ENCODE measurements at regions not wholly inside any gene's neighbourhood (a gene's known extent, or its start where the extent isn't known, plus 50 kb on each side); places are given as distances from the start of the nearest gene placed in this dataset.

DNA sequence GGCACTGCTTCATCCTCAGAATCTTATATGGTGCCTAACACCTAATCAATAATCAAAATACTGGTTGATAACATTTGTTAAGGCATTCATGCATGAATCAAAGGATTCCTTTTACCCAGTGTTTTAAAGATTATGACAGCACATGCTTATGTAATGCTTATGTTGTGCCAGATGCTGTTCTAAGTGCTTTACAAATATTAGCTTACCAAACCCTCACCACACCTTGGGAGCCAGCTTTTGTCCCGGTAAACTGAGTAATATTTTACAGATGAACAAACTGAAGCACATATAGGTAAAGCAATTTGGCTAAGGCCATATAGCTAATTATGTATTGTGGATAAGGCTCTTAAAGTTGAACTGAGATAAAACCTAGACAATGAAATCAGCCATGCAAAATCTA lies 209.2 kb downstream of the ALX1 start:
- DNase-seq (ENCODE audit: low read depth): no peak
- H3K4me3 ChIP-seq (ENCODE audit: low read depth, low read length): no peak overlapping the region

DNA sequence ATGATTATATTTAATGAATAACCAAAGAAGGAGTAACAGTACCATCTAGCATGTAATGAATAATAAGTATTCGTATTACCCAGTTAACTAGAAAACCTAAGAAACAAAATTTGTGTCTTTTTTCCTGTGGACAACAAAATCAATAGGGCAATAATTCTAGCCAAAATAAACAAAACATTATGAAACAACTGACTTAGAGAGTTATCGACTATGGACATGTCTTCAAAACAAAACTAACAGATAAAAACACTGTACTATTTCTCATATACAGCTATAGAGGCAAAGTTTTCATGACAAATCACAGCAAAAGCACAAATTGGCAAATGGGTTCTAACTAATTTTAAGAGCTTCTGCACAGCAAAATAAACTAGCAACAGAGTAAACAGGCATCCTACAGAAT lies 224.1 kb downstream of the ALX1 start:
- no peak for DNase-seq (ENCODE audit: low read depth)
- no peak overlapping the region for H3K4me3 ChIP-seq (ENCODE audit: low read depth, low read length)

DNA sequence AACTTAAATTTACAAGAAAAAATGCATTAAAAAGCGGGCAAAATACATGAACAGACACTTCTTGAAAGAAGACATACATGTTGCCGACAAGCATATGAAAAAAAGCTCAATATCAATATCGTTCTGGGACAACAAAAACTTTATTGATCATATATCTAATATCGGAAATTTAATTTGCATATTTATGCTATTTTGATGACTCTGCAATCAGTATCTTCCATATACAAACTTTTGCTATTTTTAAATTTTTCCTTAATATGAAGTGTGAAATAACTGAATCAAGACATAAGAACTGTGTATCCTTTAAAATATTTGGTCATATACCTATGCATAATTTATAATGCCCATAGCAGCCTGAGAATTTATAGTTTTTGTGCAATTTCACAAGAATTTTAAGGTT lies 224.6 kb downstream of the ALX1 start:
- no peak for DNase-seq (ENCODE audit: low read depth)
- H3K4me3 ChIP-seq (ENCODE audit: low read depth, low read length): no peak overlapping the region

DNA sequence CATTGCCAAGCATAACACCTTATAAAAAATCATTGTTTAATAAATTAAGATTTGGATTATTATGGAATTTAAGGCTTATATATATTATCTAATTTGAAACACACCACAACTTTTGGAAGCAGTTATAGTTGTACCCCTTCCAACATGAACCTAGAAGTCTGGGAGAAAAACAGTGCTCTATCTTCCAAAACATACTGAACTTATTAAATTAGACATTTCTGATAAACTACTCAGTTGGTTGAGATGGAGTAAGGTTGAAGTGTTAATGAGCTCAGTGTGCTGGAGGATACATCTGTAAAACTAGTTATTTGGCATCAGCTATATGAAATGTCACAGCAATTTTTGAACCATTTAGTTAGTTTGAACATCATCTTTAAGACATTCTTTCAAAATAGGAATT lies 227.4 kb downstream of the ALX1 start:
- no peak for DNase-seq (ENCODE audit: low read depth)

DNA sequence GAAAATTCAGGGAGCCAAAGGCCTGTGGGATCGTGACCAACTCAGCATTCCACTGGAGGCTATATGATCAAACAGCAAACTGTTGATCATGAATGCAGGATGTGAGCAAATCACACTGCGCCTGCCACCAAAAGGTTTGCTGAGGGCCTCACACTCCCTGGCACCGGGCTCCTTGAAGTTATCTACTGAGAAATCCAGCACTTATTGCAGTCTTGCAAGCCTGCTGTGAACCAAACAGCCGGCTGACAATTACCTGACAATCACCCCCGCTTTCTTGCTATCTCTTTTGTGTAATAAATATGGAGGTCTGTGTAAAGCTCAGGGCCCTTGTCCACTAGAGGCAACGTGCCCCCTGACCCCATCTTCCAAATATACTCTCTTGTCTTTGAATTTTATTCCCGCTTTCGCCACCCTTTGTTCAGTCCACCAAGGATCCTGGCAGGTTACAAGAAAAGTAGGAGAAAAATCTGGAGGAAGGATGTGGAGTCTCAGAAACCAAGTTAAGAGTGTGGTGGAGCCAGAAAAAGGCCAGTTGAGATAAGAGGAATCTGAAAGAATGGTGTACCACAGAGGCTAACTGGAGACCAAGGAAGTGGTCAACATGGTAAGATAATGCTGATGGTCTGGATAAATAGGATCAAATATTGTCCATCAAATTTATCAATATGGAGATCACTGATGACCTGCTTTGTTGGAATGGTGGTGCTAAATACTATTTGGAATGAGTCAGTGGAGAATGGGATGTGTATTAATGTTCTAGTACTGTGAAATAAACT lies 229.2 kb downstream of the ALX1 start:
- H3K4me3 ChIP-seq (ENCODE audit: low read depth, low read length): no peak overlapping the region
- no peak for DNase-seq (ENCODE audit: low read depth)

More for the DNA sequence above, 227.4 kb downstream of the ALX1 start:
- no peak overlapping the region for H3K4me3 ChIP-seq (ENCODE audit: low read depth, low read length)

DNA sequence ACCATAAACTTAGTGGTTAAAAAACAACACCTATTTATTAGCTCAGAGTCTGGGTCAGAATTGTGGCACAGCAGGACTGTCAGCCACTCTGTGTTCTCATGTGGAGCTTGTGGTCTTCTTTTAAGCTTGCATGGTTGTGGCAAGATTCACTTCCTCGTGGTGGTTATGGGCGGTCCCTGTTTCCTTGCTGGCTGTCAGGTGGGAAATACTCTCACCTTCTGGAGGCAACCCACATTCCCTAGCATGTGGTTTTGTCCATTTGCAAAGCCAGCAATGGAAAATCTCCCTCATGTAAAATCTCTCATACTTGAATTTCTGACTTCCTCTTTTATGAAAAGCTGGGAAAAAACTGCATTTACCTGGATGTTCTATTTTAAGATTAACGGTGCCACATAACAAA lies 229.8 kb downstream of the ALX1 start:
- no peak overlapping the region for H3K4me3 ChIP-seq (ENCODE audit: low read depth, low read length)
- no peak for DNase-seq (ENCODE audit: low read depth)

DNA sequence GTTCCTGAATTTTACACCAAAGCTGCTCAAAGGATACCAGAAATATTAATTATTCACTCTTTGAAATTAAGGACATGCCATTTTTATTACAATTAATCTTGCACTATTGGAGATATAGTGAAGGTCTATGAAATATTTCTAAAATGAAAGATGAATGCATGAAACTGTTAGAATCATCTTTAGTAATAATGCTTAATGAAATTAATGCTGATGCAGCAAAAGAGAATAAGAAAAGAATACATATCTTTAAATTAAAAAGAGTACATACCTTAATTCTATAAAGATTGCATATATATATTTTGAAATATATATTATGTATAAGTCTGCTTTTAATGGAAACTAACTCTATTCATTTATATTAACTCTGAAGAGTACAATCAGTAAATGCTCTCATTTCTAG lies 236.0 kb downstream of the ALX1 start:
- no peak for DNase-seq (ENCODE audit: low read depth)
- no peak overlapping the region for H3K4me3 ChIP-seq (ENCODE audit: low read depth, low read length)

DNA sequence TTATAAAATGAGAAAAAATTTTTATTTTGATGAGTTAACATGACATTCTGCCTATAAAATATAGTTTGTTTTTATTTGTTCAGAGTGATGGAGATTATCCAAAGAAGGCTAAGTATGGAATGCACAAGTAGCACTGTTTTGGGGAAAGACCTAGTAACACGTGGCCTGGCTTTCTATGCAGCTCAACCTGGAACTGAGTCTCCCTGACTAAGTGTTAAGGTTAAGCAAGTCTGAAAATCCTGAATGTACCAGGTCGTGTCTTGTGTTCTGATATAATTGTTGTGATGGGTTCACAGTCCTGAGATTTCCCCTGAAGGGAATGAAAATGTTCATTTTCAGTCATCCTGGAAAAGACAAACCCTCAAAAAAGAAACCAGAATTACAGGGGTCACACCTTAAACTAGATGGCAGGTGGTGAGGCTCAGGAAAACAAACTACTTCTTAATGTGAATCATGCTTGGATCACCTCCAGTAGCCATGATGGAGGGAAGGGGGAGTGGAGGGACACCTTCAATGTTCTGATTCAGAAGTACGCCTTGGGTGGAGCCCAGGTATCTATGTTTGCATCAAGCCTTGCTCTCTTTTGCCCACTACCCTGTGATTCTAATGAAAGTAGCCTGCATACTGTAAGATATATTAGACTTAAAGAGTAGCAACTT lies 236.8 kb downstream of the ALX1 start:
- DNase-seq (ENCODE audit: low read depth): no peak
- H3K4me3 ChIP-seq (ENCODE audit: low read depth, low read length): no peak overlapping the region

DNA sequence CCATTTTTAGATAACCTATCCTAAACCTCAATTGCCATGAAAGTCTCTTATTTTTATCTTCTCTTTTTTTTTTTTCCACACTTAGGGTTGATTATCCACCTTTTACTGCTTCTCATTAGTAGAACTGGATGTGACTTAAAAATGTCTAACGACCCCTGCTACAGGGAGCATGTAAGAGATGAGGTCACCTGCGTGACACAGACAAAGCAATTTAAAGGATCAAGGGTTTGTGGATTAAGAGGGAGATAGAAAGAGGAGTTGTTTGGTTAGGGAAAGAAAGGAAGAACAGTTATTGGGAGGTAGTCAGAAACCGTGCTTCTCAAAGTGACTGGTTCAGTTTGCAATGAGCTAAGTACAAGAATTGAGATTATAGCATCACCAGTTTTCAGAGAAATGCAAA lies 239.1 kb downstream of the ALX1 start:
- no peak for DNase-seq (ENCODE audit: low read depth)
- no peak overlapping the region for H3K4me3 ChIP-seq (ENCODE audit: low read depth, low read length)

DNA sequence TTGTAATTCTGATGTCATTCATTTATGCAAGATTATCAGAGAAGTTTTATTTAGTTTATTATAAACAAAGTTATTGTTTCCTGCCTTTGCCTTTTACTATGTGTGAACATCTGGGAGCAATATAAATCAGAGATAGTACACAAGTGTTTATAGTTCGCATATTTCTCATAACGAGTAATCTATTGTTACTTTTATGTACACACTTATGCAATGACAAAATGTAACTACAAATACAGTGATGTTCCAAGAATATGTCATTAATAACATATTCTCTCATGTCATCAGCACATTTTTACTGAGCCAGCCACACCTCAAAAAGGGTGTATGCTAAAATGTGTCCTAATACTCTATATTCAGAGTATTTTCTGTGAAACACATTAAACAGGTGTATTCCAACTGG lies 243.2 kb downstream of the ALX1 start:
- no peak for DNase-seq (ENCODE audit: low read depth)
- H3K4me3 ChIP-seq (ENCODE audit: low read depth, low read length): no peak overlapping the region

DNA sequence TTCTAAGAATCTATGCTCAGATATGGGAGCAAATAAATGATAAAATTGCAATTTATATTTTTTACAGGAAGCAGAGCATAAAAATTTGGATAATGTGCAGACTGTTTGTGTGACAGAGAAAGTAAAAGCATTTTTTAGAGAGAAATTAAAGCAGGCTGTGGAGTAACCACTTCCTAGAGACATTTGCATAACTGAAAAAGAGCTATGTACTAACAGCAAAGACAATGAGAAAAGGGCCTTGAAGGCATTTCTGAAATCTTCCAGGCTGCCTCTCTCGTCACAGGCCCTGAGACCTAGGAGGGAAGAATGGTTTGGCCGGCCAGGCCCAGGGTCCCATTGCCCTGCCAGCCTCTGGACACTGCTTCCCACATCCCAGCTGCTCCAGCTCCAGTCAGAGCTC lies 247.2 kb downstream of the ALX1 start:
- DNase-seq (ENCODE audit: low read depth): no peak
- no peak overlapping the region for H3K4me3 ChIP-seq (ENCODE audit: low read depth, low read length)

DNA sequence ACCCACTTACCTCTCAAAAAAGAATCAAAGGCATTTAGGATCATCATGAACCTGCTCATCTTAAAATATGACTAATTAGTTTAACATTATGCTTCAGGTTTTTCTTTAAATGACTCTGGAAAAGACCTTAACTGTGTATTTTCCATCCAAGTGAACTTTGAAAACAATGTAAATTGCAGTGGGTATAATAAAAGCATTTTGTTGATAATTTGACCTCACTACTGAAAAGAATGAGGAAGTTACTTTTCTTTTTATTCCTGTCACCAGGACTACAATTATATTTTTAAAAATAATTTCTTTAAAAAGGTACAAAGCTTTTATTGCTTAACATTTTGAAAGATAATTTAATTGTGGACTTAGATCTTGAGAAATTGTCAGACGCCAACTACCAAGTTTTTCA lies 249.9 kb downstream of the ALX1 start:
- no peak overlapping the region for H3K4me3 ChIP-seq (ENCODE audit: low read depth, low read length)
- DNase-seq (ENCODE audit: low read depth): no peak

DNA sequence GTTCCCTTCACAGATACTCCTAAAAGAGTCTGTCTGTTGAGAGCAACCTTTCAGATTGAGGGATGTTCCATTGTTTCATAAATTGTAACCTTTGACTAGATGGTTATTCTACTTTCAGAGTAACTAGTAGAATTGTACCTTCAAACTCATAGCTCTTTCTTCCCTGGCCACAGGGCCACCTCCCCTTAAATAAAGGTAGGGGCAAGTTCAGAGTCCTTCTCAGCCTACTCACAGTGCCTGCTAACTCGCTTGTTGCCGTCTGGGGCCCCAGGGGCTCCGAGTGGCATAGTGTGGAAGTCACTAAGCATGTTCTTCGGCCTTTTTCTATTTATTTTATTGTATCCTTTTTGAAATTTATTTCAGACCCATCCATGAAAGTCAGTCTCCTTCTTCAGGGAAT lies 250.4 kb downstream of the ALX1 start:
- no peak overlapping the region for H3K4me3 ChIP-seq (ENCODE audit: low read depth, low read length)
- no peak for DNase-seq (ENCODE audit: low read depth)

DNA sequence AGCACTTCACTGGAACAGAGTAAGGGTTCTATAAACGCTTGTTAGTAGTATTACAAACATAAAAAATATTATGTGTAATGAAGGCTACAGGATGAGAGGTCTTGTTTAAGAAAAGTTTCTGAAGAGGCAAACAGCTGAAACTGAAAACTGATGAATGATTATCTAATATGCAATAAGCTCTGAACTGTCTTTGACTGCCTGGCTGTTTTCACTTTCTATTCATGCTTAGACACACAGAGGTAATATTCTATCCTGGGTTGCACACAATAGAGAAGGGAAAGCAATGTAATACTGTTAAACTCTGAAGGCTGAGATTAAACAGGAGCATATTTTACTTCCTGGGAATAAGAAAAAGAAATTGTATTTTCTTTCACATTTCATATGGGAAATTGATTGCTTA lies 251.3 kb downstream of the ALX1 start:
- no peak overlapping the region for H3K4me3 ChIP-seq (ENCODE audit: low read depth, low read length)
- no peak for DNase-seq (ENCODE audit: low read depth)

DNA sequence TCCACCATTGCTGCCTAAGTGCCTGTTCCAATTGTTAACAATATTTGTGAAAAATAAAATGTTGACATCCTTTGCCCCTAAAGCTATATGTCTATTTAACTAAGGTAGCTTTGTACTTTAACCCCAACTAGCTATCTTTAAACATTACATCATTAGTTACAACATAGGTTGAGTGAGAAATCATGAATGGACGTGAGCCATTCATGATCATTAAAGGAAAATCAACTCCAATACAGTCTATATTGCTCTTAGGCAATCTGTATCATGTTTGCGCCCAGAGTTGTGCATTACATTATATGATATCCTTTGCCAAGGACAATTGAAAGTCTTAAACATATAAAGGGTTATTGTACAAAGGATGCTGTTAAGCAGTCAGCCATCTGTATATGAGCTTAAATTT lies 269.6 kb downstream of the ALX1 start:
- DNase-seq (ENCODE audit: low read depth): no peak
- H3K4me3 ChIP-seq (ENCODE audit: low read depth, low read length): no peak overlapping the region

DNA sequence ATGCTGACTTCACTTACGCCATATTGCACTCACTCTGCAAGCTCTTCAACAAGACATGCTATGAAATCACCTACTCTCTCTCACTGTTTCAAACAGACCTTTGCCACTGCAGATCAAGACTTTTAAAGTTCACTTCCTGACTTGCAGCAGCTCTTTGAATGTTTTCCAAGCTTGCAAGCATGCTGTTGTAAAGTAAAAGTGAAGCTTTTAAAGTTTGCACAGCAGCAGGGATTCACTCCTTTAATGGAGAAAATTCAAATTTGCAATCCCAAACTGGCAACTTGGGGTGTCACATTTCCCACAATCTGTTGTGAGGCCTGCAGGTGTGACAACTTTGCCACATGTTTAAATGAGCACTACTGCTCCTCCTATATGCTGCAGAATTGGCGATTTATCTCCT lies 270.9 kb downstream of the ALX1 start:
- DNase-seq (ENCODE audit: low read depth): no peak
- no peak overlapping the region for H3K4me3 ChIP-seq (ENCODE audit: low read depth, low read length)

DNA sequence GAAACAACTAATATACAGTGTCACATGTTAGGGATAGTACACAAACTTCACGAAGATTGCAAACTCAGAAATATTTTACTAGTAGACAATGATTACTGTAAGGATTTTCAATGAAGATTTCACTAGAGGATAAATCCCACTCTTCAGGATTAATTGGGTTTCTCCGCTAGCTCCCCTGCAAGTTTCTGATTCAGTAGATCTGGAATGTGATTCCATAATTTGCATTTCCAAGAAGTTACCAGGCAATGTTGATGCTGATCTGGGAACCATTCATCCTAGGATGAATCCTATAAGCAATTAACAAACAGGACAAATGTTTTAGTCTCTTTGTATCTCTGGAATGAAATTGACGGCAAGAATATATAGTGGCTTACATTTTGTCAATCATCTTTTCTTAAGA lies 272.4 kb downstream of the ALX1 start:
- no peak for DNase-seq (ENCODE audit: low read depth)
- no peak overlapping the region for H3K4me3 ChIP-seq (ENCODE audit: low read depth, low read length)

DNA sequence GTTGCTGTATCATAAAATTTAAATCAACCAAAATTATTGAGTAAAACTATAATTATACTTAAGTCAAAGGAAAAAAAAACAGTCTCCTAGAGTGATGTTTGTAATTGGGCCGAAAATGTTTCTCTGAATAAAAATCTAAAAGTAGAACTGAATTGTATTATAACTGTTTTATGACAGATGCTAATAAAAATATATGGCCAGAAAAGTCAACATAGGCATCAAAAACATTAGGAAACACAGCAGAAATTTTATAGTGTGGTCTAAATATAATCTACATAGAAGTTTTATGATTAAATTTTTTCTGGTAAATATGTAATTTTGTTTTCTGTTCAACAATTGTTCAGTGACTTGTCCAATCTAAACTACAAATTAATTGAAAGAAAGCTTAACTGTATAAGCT lies 277.8 kb downstream of the ALX1 start:
- DNase-seq (ENCODE audit: low read depth): no peak
- H3K4me3 ChIP-seq (ENCODE audit: low read depth, low read length): no peak overlapping the region

DNA sequence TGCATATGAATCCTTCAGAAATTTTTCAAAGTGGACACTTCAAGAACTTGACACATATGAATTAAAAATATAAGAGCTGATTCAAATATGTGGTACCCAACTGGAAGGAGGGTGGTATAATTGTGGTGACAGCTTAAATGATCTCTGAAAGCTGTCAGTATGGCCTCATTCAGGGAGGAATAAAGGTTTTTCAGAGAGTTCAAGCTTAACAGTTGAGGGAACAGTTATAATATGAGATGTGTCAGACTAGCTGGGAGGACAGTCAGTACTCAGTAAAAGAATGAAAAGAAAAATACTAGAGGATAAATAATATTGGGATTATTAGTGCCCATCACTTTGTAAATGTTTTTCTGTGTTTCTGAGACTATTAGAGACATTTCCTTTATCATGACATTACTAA lies 277.5 kb downstream of the RASSF9 start:
- no peak overlapping the region for H3K4me3 ChIP-seq (ENCODE audit: low read depth, low read length)
- DNase-seq (ENCODE audit: low read depth): no peak

DNA sequence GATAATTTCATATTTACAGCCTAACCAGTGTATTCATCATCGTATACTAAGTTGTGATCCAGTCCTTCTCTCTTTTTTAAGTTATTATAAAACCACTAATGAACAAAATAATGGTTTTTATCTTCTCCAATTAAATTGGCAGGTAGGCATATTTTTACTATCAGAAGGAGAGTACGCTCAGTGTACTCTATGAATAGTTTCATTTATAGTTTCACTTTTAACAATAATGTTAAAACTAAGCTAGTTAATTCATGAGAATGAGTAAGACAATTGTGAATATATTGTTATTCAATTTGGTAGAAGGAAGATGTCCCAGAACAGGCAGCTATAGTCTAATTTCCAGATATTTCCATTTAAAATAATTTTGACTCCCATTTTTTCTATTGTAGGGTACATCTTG lies 277.1 kb downstream of the RASSF9 start:
- H3K4me3 ChIP-seq (ENCODE audit: low read depth, low read length): no peak overlapping the region

DNA sequence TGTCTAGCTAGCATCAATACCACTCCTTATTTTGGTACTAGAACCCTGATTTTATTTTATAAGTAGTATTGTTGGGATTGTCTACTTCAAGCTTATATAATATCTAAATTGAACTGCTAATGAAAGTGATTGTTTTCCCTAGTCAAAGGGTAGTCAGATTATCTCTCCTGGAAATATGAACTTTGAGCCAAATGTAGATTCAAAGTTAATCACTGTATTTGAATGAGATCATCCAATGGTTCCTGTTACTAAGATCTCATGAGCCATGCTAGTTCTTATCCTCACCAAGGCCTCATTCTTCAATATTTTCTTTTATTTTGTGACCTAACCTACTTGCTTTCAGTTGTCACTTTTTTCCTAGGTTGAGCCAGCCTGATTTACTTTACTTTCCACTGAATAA lies 276.7 kb downstream of the RASSF9 start:
- DNase-seq (ENCODE audit: low read depth): no peak
- H3K4me3 ChIP-seq (ENCODE audit: low read depth, low read length): no peak overlapping the region

More for the DNA sequence above, 277.1 kb downstream of the RASSF9 start:
- no peak for DNase-seq (ENCODE audit: low read depth)
